ENCODE measurements at regions not wholly inside any gene's neighbourhood (a gene's known extent, or its start where the extent isn't known, plus 50 kb on each side); places are given as distances from the start of the nearest gene placed in this dataset.

- H3K27me3 ChIP-seq = no peaks in the 10 kb centered on the region
- no peak overlapping the region for H3K27ac ChIP-seq
- intact Hi-C loops (cut with DNase I) = no loop called here
- TF ChIP-seq CTCF (IDR thresholded peaks at IDR 0.05) = no peak
- no peaks in the 10 kb centered on the region for H3K4me1 ChIP-seq
- H3K36me3 ChIP-seq = no peaks in the 10 kb centered on the region
- no peak overlapping the region for H3K4me3 ChIP-seq
- H3K9ac ChIP-seq (ENCODE audit: low read depth in 2 of 2, low read length in 2 of 2) = no peak overlapping the region
- H3K9me3 ChIP-seq = no peaks in the 10 kb centered on the region
- no peak for DNase-seq
Observed at GRCh38 chr4:78687818-78688217, 88.3 kb upstream of the BMP2K start.

GRCh38 chr4:78688366-78688765 is 87.8 kb upstream of the BMP2K start:
- Histone ChIP-seq H3K4me1 (no peaks in the 10 kb centered on the region), H3K27me3 (no peaks in the 10 kb centered on the region), H3K27ac (no peak overlapping the region), H3K36me3 (no peaks in the 10 kb centered on the region), H3K4me3 (no peak overlapping the region), H3K9me3 (no peaks in the 10 kb centered on the region), H3K9ac (ENCODE audit: low read depth in 2 of 2, low read length in 2 of 2) (no peak overlapping the region)
- no peak for TF ChIP-seq CTCF (IDR thresholded peaks at IDR 0.05)
- DNase-seq = no peak
- intact Hi-C loops (cut with DNase I) = no loop called here

GRCh38 chr4:78689261-78689660 is 86.9 kb upstream of the BMP2K start:
- Histone ChIP-seq H3K4me1 (no peaks in the 10 kb centered on the region), H3K4me3 (no peak overlapping the region), H3K36me3 (no peaks in the 10 kb centered on the region), H3K9me3 (no peaks in the 10 kb centered on the region), H3K27ac (no peak overlapping the region), H3K9ac (ENCODE audit: low read depth in 2 of 2, low read length in 2 of 2) (no peak overlapping the region), H3K27me3 (no peaks in the 10 kb centered on the region)
- no peak for DNase-seq
- no peak for TF ChIP-seq CTCF (IDR thresholded peaks at IDR 0.05)
- intact Hi-C loops (cut with DNase I) = loop anchor here (1.0 kb wide), 1 partner anchor 43 kb away; no protein-coding TSS in a partner anchor

GRCh38 chr4:78689700-78690323 is 86.3 kb upstream of the BMP2K start:
- Histone ChIP-seq H3K9ac (ENCODE audit: low read depth in 2 of 2, low read length in 2 of 2) (no peak overlapping the region), H3K36me3 (no peaks in the 10 kb centered on the region), H3K9me3 (no peaks in the 10 kb centered on the region), H3K4me1 (no peaks in the 10 kb centered on the region), H3K27me3 (no peaks in the 10 kb centered on the region), H3K27ac (no peak overlapping the region), H3K4me3 (no peak overlapping the region)
- DNase-seq = no peak
- intact Hi-C loops (cut with DNase I) = loop anchor here (1.0 kb wide), 1 partner anchor 44 kb away; no protein-coding TSS in a partner anchor
- TF ChIP-seq CTCF (IDR thresholded peaks at IDR 0.05) = no peak

GRCh38 chr4:78691334-78691754 is 84.8 kb upstream of the BMP2K start:
- DNase-seq = no peak
- H3K36me3 ChIP-seq = no peaks in the 10 kb centered on the region

More at GRCh38 chr4:78691334-78691754, 84.8 kb upstream of the BMP2K start:
- intact Hi-C loops (cut with DNase I) = no loop called here
- Histone ChIP-seq H3K27ac (no peak overlapping the region), H3K4me3 (no peak overlapping the region), H3K9me3 (no peaks in the 10 kb centered on the region), H3K4me1 (no peaks in the 10 kb centered on the region), H3K27me3 (no peaks in the 10 kb centered on the region), H3K9ac (ENCODE audit: low read depth in 2 of 2, low read length in 2 of 2) (no peak overlapping the region)
- TF ChIP-seq CTCF (IDR thresholded peaks at IDR 0.05) = no peak
